ENCODE measurements at regions not wholly inside any gene's neighbourhood (a gene's known extent, or its start where the extent isn't known, plus 50 kb on each side); places are given as distances from the start of the nearest gene placed in this dataset.

DNA sequence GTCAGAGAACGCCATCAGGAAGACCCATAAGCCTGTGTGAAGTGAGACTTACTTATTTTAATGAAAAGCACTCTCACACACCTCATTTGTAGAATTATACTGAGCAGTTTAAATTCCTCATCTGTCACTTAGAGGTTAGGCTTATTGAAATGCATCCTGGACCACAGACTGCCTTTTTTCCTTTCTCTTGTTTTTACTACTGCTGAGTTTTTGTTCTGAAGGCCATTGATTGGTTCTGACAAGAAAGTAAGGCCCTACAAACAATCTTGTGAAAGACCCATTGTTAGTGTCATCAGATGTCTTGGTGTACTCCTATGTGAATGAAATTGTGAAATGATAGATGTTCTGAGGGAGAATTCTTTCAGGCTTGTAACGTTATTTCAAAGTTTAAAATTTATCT lies 1343.3 kb upstream of the ADGRL2 start:
- H3K27ac ChIP-seq = no peak overlapping the region
- TF ChIP-seq, protein P1, sequence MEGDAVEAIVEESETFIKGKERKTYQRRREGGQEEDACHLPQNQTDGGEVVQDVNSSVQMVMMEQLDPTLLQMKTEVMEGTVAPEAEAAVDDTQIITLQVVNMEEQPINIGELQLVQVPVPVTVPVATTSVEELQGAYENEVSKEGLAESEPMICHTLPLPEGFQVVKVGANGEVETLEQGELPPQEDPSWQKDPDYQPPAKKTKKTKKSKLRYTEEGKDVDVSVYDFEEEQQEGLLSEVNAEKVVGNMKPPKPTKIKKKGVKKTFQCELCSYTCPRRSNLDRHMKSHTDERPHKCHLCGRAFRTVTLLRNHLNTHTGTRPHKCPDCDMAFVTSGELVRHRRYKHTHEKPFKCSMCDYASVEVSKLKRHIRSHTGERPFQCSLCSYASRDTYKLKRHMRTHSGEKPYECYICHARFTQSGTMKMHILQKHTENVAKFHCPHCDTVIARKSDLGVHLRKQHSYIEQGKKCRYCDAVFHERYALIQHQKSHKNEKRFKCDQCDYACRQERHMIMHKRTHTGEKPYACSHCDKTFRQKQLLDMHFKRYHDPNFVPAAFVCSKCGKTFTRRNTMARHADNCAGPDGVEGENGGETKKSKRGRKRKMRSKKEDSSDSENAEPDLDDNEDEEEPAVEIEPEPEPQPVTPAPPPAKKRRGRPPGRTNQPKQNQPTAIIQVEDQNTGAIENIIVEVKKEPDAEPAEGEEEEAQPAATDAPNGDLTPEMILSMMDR (conservative IDR thresholded peaks at IDR 0.05) = no peak

DNA sequence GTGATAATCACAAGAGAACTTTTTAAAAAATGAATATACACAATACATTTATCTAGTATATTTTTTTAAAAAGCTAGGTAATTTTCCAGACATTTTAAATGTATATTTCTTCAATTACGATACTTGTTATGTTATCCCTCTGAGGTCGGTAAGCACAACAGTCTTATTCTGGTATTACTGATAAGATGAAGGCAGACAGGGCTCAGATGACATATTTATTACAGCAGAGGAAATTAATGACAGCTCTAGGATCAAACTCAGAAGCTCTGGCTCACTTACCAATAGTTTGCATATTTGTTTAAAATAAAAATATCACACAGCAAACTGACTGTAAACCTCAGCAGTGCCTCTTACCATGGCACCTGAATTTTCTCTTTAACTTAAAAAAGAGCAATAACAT lies 1347.0 kb upstream of the ADGRL2 start:
- no peak overlapping the region for H3K27ac ChIP-seq
- TF ChIP-seq, protein P1 (conservative IDR thresholded peaks at IDR 0.05) = no peak

DNA sequence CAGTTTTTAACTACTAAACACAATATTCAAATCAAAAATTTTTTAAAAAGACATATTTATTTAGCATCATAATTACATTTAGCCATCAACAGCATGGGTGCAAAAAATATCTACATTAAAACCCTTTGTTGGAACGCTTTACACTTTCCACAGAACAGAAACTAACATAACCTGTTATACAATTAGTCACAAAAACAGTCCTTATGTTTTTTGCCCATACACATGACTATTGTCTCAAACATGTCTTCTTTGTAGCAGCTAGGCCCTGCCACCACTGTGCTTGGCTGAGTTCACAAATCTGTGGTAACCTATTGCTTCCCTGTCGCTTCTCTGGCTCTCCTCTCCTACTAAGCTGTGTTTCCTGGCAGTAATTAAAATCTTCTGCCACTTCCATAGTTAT lies 1350.0 kb upstream of the ADGRL2 start:
- no peak overlapping the region for H3K27ac ChIP-seq
- TF ChIP-seq, protein P1 (conservative IDR thresholded peaks at IDR 0.05) = no peak

DNA sequence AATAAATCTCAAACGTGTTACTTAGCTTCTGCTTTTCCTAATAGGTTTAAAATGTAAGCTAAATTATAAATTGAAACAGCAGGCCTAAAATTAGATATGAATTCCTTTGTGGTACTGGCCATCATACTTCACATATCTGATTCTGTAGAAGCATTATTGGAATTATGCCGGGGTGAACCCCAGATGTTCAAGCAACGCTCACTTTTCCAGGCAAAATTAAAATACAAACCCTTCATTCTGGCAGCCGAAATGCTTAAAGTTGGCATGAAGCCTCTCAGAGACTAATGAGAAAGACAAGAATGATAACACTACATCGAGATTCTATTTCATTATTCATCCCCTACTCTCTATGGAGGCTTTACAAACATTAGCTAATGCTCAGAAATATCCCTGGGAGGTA lies 1352.7 kb upstream of the ADGRL2 start:
- H3K27ac ChIP-seq = no peak overlapping the region
- TF ChIP-seq, protein P1 (conservative IDR thresholded peaks at IDR 0.05) = no peak

DNA sequence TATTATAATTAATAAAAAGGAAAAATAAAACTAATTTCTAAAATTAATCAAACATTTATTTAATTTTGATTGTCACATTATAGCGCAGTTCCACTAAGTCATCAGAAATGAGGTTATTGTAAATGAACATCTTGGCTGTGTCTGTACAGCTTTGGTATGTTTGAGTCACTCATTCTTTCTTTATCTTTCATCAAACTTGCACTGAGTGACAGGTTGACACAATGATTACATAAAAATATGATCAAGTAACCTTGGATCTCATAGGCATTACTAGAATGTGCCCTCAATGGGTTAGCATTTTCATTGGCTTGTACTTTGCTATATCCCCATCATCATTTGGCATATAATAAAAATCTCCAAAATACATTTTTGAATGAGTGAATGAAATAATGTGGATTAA lies 1353.2 kb upstream of the ADGRL2 start:
- TF ChIP-seq, protein P1 (conservative IDR thresholded peaks at IDR 0.05) = no peak
- H3K27ac ChIP-seq = no peak overlapping the region

DNA sequence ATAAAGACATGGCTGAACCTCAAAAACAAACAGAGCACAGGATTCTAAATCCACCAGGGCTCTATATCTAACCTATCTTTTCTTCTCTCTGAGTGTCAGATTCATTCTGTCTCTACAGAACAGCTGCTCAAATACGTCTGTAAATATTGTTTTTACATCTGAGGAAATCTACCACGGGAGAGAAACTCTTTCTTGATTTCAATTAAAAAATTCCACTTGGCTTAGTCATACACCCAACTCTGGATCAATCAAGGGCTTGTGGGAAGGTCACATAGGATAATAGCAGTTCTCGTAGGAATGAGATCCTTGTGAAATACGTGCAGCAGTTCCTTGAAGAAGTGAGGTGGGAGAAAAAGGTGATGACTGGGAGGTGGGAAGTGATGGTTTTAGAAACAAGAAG lies 1355.7 kb upstream of the ADGRL2 start:
- H3K27ac ChIP-seq = no peak overlapping the region
- TF ChIP-seq, protein P1 (conservative IDR thresholded peaks at IDR 0.05) = no peak

DNA sequence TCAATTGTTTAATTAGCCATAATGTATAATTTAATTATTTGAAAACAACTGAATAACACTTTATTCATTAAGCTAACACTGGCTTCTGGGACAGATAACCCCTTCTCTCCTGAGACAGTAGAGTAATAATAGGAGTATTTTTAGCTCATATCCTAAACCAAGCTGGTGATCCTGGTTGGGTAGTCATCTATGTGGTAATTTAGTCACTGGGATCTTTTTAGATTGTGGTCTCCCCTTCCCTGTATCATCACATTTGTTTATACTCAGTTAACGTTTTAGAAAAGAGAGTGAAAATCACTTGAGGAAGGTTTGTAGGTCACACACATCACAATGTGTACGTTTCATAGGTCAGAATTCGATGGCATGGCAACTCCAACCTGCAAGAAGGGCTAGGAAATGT lies 1356.6 kb upstream of the ADGRL2 start:
- H3K27ac ChIP-seq = no peak overlapping the region
- TF ChIP-seq, protein P1 (conservative IDR thresholded peaks at IDR 0.05) = no peak

DNA sequence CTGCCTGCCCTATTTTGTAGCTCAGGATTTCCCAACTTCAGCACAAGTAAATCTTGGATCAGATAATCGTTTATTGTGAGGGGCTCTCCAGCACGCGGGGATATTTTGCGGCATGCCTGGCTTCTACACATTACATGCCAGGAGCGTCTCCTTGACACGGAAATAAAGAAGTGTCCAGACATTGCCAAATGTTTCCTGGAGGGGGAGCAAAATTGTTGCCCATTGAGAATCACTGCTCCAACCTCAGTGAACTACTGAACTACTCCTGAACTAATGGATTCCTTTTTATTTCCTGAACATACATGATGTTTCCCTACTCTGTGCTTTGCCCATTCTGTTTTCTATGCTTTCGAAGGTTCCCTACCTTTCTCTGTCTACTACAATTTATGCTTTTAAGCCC lies 1359.1 kb upstream of the ADGRL2 start:
- TF ChIP-seq, protein P1 (conservative IDR thresholded peaks at IDR 0.05) = no peak
- H3K27ac ChIP-seq = no peak overlapping the region
